H1 (cell line): ENCODE measurements at regions not wholly inside any gene's neighbourhood (a gene's known extent, or its start where the extent isn't known, plus 50 kb on each side); places are given as distances from the start of the nearest gene placed in this dataset.

Experiments used
- CTCF ChIA-PET: fragments of 300-600 bp; sonication (Branson Sonifier 250); formaldehyde crosslinking; loops from one replicate; lab custom pipeline; 2021; ENCODE audit not compliant: partially characterized antibody; lab: Charles Lee
- POLR2A ChIA-PET: fragments of 300-600 bp; sonication (Branson Sonifier 250); formaldehyde crosslinking; loops from one replicate; lab custom pipeline; 2021; ENCODE audit warnings: inconsistent platforms; ENCODE audit not compliant: partially characterized antibody; lab: Charles Lee
- DNase-seq, 2 experiments: peaks; one replicate each; pipeline versions ENCODE4 v3.0.0 to v3.0.0-alpha.2; 2010 to 2022; ENCODE audit warnings: low spot score in 2 of 2, low read depth in 1 of 2, mixed read lengths in 1 of 2
- FAIRE-seq: peaks from 2 replicates; lab custom pipeline; 2011; peaks lifted over from hg19 to GRCh38; lab: Jason Lieb, UNC
- H2AFZ ChIP-seq: 2 replicates; pipeline ENCODE4 v1.8.1; 2012; ENCODE audit warnings: low read length, inconsistent platforms
- H2AK5ac ChIP-seq: 2 replicates; pipeline ENCODE4 v1.6.1; 2013; ENCODE audit warnings: low read depth, low read length
- H2BK120ac ChIP-seq: replicated peaks from 2 replicates; pipeline ENCODE3; 2013; ENCODE audit warnings: low read depth, low read length, inconsistent platforms
- H2BK12ac ChIP-seq: 2 replicates; pipeline ENCODE4 v1.6.1; 2013; ENCODE audit warnings: low read depth, low read length
- H2BK15ac ChIP-seq: 2 replicates; pipeline ENCODE4 v1.6.1; 2013; ENCODE audit warnings: low read length
- H2BK20ac ChIP-seq: 2 replicates; pipeline ENCODE4 v1.6.1; 2013; ENCODE audit warnings: low read length
- H2BK5ac ChIP-seq: 2 replicates; pipeline ENCODE4 v1.6.1; 2013; ENCODE audit warnings: low read depth, low read length
- H3K14ac ChIP-seq: 2 replicates; pipeline ENCODE4 v1.6.1; 2013; ENCODE audit warnings: inconsistent platforms; ENCODE audit not compliant: insufficient read length
- H3K18ac ChIP-seq: 2 replicates; pipeline ENCODE4 v1.6.1; 2013; ENCODE audit warnings: low read length; ENCODE audit errors: extremely low read depth
- H3K23ac ChIP-seq: 2 replicates; pipeline ENCODE4 v1.6.1; 2013; ENCODE audit warnings: inconsistent platforms; ENCODE audit not compliant: insufficient read length
- H3K23me2 ChIP-seq: 2 replicates; pipeline ENCODE4 v1.6.1; 2013; ENCODE audit warnings: low read depth, low read length
- H3K27ac ChIP-seq: 2 replicates; pipeline ENCODE4 v1.6.1; 2011; ENCODE audit warnings: low read depth, low read length, inconsistent platforms
- H3K27me3 ChIP-seq, 4 experiments: replicated peaks in 1 of 4; 1 replicate in 1 of 4; 2 replicates in 3 of 4; pipeline versions ENCODE4 v1.6.1 to v1.8.1; 2011 to 2013; ENCODE audit warnings: low read length in 3 of 4, mild to moderate bottlenecking in 3 of 4, inconsistent platforms in 2 of 4, mixed read lengths in 2 of 4, moderate library complexity in 1 of 4; ENCODE audit not compliant: control insufficient read depth in 3 of 4, insufficient read depth in 3 of 4; ENCODE audit errors: extremely low read depth in 1 of 4
- H3K36me3 ChIP-seq, 4 experiments: 2 replicates each; pipeline versions ENCODE4 v1.6.1 to v1.8.1; 2011 to 2013; ENCODE audit warnings: mild to moderate bottlenecking in 4 of 4, low read length in 3 of 4, moderate library complexity in 2 of 4, control low read depth in 1 of 4, inconsistent platforms in 1 of 4; ENCODE audit not compliant: insufficient read depth in 4 of 4, control insufficient read depth in 2 of 4
- H3K4ac ChIP-seq: replicated peaks from 2 replicates; pipeline ENCODE3; 2013; ENCODE audit warnings: low read length, low read depth, mixed read lengths, inconsistent platforms; ENCODE audit not compliant: insufficient read length
- H3K4me1 ChIP-seq, 4 experiments: replicated peaks in 1 of 4; 1 replicate in 1 of 4; 2 replicates in 3 of 4; pipeline versions ENCODE4 v1.6.1 to v1.8.1; 2011 to 2013; ENCODE audit warnings: low read length in 3 of 4, inconsistent platforms in 2 of 4, mixed read lengths in 1 of 4; ENCODE audit not compliant: insufficient read depth in 4 of 4, control insufficient read depth in 3 of 4
- H3K4me2 ChIP-seq, 2 experiments: 2 replicates each; pipeline versions ENCODE4 v1.6.1 to v1.8.1; 2011 to 2013; ENCODE audit warnings: low read depth in 2 of 2, low read length in 2 of 2, control low read depth in 1 of 2, inconsistent platforms in 1 of 2, mild to moderate bottlenecking in 1 of 2; ENCODE audit not compliant: insufficient read depth in 1 of 2
- H3K4me3 ChIP-seq, 4 experiments: fragments of 200-600, 300-600 bp in 1 of 4; sonication (generic), shearing (Covaris generic), sonication (Bioruptor Twin) in 1 of 4; 2 replicates each; pipeline versions ENCODE4 v1.5.1 to v1.8.1; 2011 to 2016; ENCODE audit warnings: low read length in 4 of 4, low read depth in 3 of 4, control low read depth in 2 of 4, inconsistent platforms in 2 of 4, mild to moderate bottlenecking in 2 of 4, mixed read lengths in 1 of 4, moderate library complexity in 1 of 4; ENCODE audit not compliant: insufficient read depth in 2 of 4; ENCODE audit errors: extremely low read depth in 1 of 4
- H3K56ac ChIP-seq: replicated peaks from 2 replicates; pipeline ENCODE3; 2013; ENCODE audit warnings: low read depth, mild to moderate bottlenecking, mixed read lengths, low read length, inconsistent platforms; ENCODE audit not compliant: insufficient read length
- H3K79me1 ChIP-seq: 2 replicates; pipeline ENCODE4 v1.6.1; 2013; ENCODE audit warnings: low read depth, low read length, control low read depth
- H3K79me2 ChIP-seq, 2 experiments: 2 replicates each; pipeline versions ENCODE4 v1.6.1 to v1.8.1; 2012 to 2013; ENCODE audit warnings: low read length in 2 of 2, mild to moderate bottlenecking in 2 of 2, inconsistent platforms in 1 of 2; ENCODE audit not compliant: insufficient read depth in 2 of 2, control insufficient read depth in 1 of 2
- H3K9ac ChIP-seq, 4 experiments: replicated peaks in 1 of 4; 1 replicate in 1 of 4; 2 replicates in 3 of 4; pipeline versions ENCODE4 v1.6.1 to v1.8.1; 2011 to 2013; ENCODE audit warnings: low read depth in 3 of 4, low read length in 3 of 4, control low read depth in 2 of 4, mild to moderate bottlenecking in 2 of 4, moderate library complexity in 2 of 4, inconsistent platforms in 1 of 4; ENCODE audit errors: extremely low read depth in 1 of 4
- H3K9me3 ChIP-seq, 2 experiments: 2 replicates each; pipeline versions ENCODE4 v1.6.1 to v1.8.1; 2012 to 2013; ENCODE audit warnings: mild to moderate bottlenecking in 2 of 2, moderate library complexity in 2 of 2, control low read depth in 1 of 2, inconsistent platforms in 1 of 2, low read depth in 1 of 2, low read length in 1 of 2, mixed read lengths in 1 of 2; ENCODE audit not compliant: insufficient read depth in 2 of 2
- H4K20me1 ChIP-seq, 2 experiments: replicated peaks in 1 of 2; 2 replicates each; pipeline versions ENCODE3 to v1.8.1; 2011 to 2013; ENCODE audit warnings: inconsistent platforms in 2 of 2, low read length in 2 of 2, mild to moderate bottlenecking in 1 of 2; ENCODE audit not compliant: insufficient read depth in 2 of 2, control insufficient read depth in 1 of 2
- H4K5ac ChIP-seq: 2 replicates; pipeline ENCODE4 v1.6.1; 2013; ENCODE audit warnings: low read length, low read depth, mixed read lengths, inconsistent platforms; ENCODE audit not compliant: insufficient read length
- H4K8ac ChIP-seq: 2 replicates; pipeline ENCODE4 v1.8.0; 2013; ENCODE audit warnings: mild to moderate bottlenecking, moderate library complexity, low read length, inconsistent platforms; ENCODE audit not compliant: insufficient read depth; ENCODE audit errors: extremely low read depth
- H4K91ac ChIP-seq: replicated peaks from 2 replicates; pipeline ENCODE3; 2013; ENCODE audit warnings: low read length, mixed read lengths, inconsistent platforms; ENCODE audit not compliant: insufficient read length
- CBX8 ChIP-seq: fragments of 300-800, 300-1000 bp; sonication (generic); IDR thresholded peaks from 2 replicates; pipeline ENCODE4 v1.7.1; 2016; ENCODE audit warnings: low read depth, low read length, borderline replicate concordance
- CHD1 ChIP-seq: IDR thresholded peaks from 2 replicates; pipeline ENCODE4 v1.6.1; 2012; ENCODE audit warnings: low read depth, low read length, improper control_type of control experiment
- EZH2 ChIP-seq: fragments of 200-600 bp; sonication (generic); IDR thresholded peaks from 2 replicates; pipeline ENCODE4 v1.7.1; 2012; ENCODE audit warnings: low read depth, mild to moderate bottlenecking, moderate library complexity, low read length, inconsistent platforms; ENCODE audit not compliant: severe bottlenecking
- GABPA ChIP-seq: IDR thresholded peaks from 2 replicates; pipeline ENCODE4 v1.6.1; 2011; ENCODE audit warnings: mild to moderate bottlenecking, low read length, moderate library complexity, borderline replicate concordance; ENCODE audit not compliant: insufficient read depth
- GTF2F1 ChIP-seq: IDR thresholded peaks from 2 replicates; pipeline ENCODE4 v1.6.1; 2012; ENCODE audit warnings: low read depth, low read length, improper control_type of control experiment, borderline replicate concordance
- PHF8 ChIP-seq: fragments of 200-600 bp; sonication (generic); conservative IDR thresholded peaks from 2 replicates; pipeline ENCODE4 v1.7.1; 2012; ENCODE audit warnings: low read depth, mild to moderate bottlenecking, inconsistent platforms, low read length, moderate library complexity
- RXRA ChIP-seq: IDR thresholded peaks from 2 replicates; pipeline ENCODE4 v1.6.1; 2011; ENCODE audit warnings: low read depth, mild to moderate bottlenecking, low read length, moderate library complexity; ENCODE audit not compliant: insufficient read depth

DNA sequence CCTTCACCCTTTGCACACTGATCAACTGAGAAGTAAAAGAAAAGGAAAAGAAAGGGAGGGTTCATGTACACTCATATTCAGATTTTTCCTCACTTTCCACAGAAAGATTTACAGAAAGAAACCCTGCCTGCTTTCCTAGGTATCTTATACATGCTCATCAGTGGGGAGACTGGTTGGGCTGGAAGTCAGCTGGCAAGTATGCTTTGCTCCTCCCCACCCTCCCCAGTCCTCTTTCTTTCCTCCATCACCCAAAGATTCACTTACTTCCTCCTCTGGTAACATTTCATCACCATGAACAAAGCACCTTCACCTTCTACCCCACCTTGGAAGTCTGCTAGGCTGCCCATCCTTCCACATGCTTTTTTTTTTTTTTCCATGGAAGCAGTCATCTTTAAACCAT is 153.2 kb upstream of the NRBF2 start:
- no peak for TF ChIP-seq EZH2
- no peak for TF ChIP-seq GABPA
- TF ChIP-seq CHD1: no peak
- no peak for TF ChIP-seq GTF2F1
- no peak for TF ChIP-seq PHF8
- TF ChIP-seq RXRA: no peak
- no peak for TF ChIP-seq CBX8
- H3K18ac ChIP-seq: no peak overlapping the region
- no peak overlapping the region for H2BK120ac ChIP-seq
- no peak overlapping the region for H3K14ac ChIP-seq
- H3K4me3 ChIP-seq: no peak overlapping the region
- ChIA-PET POLR2A (no interaction called here), CTCF (no interaction called here)
- H2BK20ac ChIP-seq: no peak overlapping the region
- no peaks in the 10 kb centered on the region; a peak in 1 of 7 replicates for H3K4me1 ChIP-seq
- no peaks in the 10 kb centered on the region; a peak in 1 of 8 replicates for H3K36me3 ChIP-seq
- no peak overlapping the region for H3K27ac ChIP-seq
- H3K9me3 ChIP-seq: peaks cover 3 to 7% of the 10 kb centered on the region in 2 experiments; a peak in 3 of 4 replicates
- no peak overlapping the region for H2BK15ac ChIP-seq
- H2AFZ ChIP-seq: no peak overlapping the region
- H3K23me2 ChIP-seq: no peaks in the 10 kb centered on the region
- H3K79me2 ChIP-seq: no peaks in the 10 kb centered on the region
- no peak overlapping the region for H3K4ac ChIP-seq
- H3K9ac ChIP-seq: no peak overlapping the region
- H3K79me1 ChIP-seq: no peaks in the 10 kb centered on the region
- no peak overlapping the region for H3K23ac ChIP-seq
- DNase-seq (no peak), FAIRE-seq (no peak)
- no peaks in the 10 kb centered on the region for H3K27me3 ChIP-seq
- H4K8ac ChIP-seq: no peak overlapping the region
- H2AK5ac ChIP-seq: no peak overlapping the region
- no peak overlapping the region for H3K56ac ChIP-seq
- H4K5ac ChIP-seq: no peak overlapping the region
- H4K20me1 ChIP-seq: no peaks in the 10 kb centered on the region
- no peak overlapping the region for H2BK5ac ChIP-seq
- H3K4me2 ChIP-seq: no peak overlapping the region
- H4K91ac ChIP-seq: no peak overlapping the region
- H2BK12ac ChIP-seq: no peak overlapping the region
